ENCODE measurements at regions not wholly inside any gene's neighbourhood (a gene's known extent, or its start where the extent isn't known, plus 50 kb on each side); places are given as distances from the start of the nearest gene placed in this dataset.

DNA sequence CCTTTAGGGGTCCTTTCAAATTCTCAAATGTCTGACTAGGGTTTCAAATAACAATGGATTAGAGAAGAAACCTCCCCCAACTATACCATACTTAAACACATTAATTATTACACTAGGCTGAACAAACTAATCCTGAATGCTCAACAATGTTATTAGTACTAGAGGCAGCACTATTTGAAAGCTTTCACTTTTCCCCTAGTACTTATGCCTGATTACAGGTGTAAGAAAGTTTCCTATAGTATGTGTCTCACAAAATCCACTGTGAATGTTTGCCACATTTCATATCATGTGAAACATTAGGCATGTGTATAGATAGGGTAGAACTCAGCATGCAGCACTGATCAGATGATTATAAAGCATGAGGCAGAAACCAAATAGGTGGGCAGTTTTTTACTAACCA, 336.2 kb downstream of the ZNF674 start:
- BruUV-seq (replicated peaks): no TSS peak
- no peak overlapping the region for H2AK5ac ChIP-seq (ENCODE audit: low read depth, low read length)
- no peak overlapping the region for H2BK15ac ChIP-seq (ENCODE audit: low read depth, low read length)
- H3K4me1 ChIP-seq (ENCODE audit: control insufficient read depth, insufficient read depth, low read length): no peaks in the 10 kb centered on the region
- H3K27ac ChIP-seq (ENCODE audit: insufficient read depth, low read length): no peak overlapping the region
- no peak overlapping the region for H3K4me2 ChIP-seq (ENCODE audit: low read depth, low read length)
- ATAC-seq (ENCODE audit: low read depth) (no peak), DNase-seq (no peak)
- H3K9ac ChIP-seq (ENCODE audit: low read depth, low read length): no peak overlapping the region
- no peak overlapping the region for H2BK20ac ChIP-seq (ENCODE audit: low read depth, low read length)
- CTCF ChIA-PET: no interaction called here
- no peak overlapping the region for H3K4ac ChIP-seq (ENCODE audit: low read depth, low read length)
- TF ChIP-seq MXI1 (IDR thresholded peaks at IDR 0.05; ENCODE audit: borderline replicate concordance, low read depth, low read length) (no peak), CTCF (conservative IDR thresholded peaks at IDR 0.05; ENCODE audit: low read depth, low read length) (no peak), CHD1 (IDR thresholded peaks at IDR 0.05; ENCODE audit: low read depth, low read length) (no peak)
- H2BK120ac ChIP-seq (ENCODE audit: low read depth, low read length): no peak overlapping the region
- no peaks in the 10 kb centered on the region for H3K36me3 ChIP-seq (ENCODE audit: control insufficient read depth, insufficient read depth, low read length)
- no peak overlapping the region for H3K56ac ChIP-seq (ENCODE audit: extremely low read depth, insufficient read depth, low read length)
- dilution Hi-C loops (cut with HindIII; ENCODE audit: low sequenced_read_pairs, unreplicated experiment): no loop called here
- H3K79me1 ChIP-seq (ENCODE audit: low read depth in 1 of 2, low read length in 2 of 2): no peaks in the 10 kb centered on the region
- H3K27me3 ChIP-seq (ENCODE audit: control insufficient read depth, insufficient read depth, low read length): peaks cover 12% of the 10 kb centered on the region
- H4K5ac ChIP-seq (ENCODE audit: low read depth, low read length): no peak overlapping the region
- no peak overlapping the region for H2AK9ac ChIP-seq (replicated peaks; ENCODE audit: low read depth, low read length, poor library complexity)
- POLR2A ChIA-PET (ENCODE audit: unreplicated experiment): no interaction called here
- H4K20me1 ChIP-seq (ENCODE audit: insufficient read depth, low read length): no peaks in the 10 kb centered on the region
- in situ Hi-C loops (cut with MboI; ENCODE audit: low sequenced_read_pairs): no loop called here
- H3K23ac ChIP-seq (ENCODE audit: low read depth, low read length): no peak overlapping the region
- intact Hi-C loops (cut with micrococcal nuclease): no loop called here
- no peak overlapping the region for H2AFZ ChIP-seq (replicated peaks; ENCODE audit: low read length, poor library complexity)
- H3K4me3 ChIP-seq (ENCODE audit: insufficient read depth, low read depth, low read length): no peak overlapping the region
- no peak overlapping the region for H3K18ac ChIP-seq (ENCODE audit: low read depth, low read length)
- no peak overlapping the region for H2BK5ac ChIP-seq (ENCODE audit: low read depth, low read length, poor library complexity, severe bottlenecking)
- H3K9me3 ChIP-seq (ENCODE audit: control insufficient read depth, insufficient read depth, low read length): no peaks in the 10 kb centered on the region
- no peak overlapping the region for H4K91ac ChIP-seq (ENCODE audit: insufficient read depth, low read depth, low read length)
- no peak overlapping the region for H4K8ac ChIP-seq (ENCODE audit: low read depth in 2 of 2, low read length in 2 of 2)
- H3K9me1 ChIP-seq (ENCODE audit: insufficient read depth, low read length): no peaks in the 10 kb centered on the region
- H3K14ac ChIP-seq (replicated peaks; ENCODE audit: low read depth, low read length): no peak overlapping the region

Data from IMR-90 (cell line).